ENCODE measurements at regions not wholly inside any gene's neighbourhood (a gene's known extent, or its start where the extent isn't known, plus 50 kb on each side); places are given as distances from the start of the nearest gene placed in this dataset.

GRCh38 chr13:39862900-39863299 lies 207.4 kb downstream of the COG6 start (continued):
- TF ChIP-seq PCBP2 (IDR thresholded peaks at IDR 0.05; ENCODE audit: low read depth, low read length, poor library complexity, severe bottlenecking) = no peak
- no peak for TF ChIP-seq MTA2 (IDR thresholded peaks at IDR 0.05; ENCODE audit: low read depth)

GRCh38 chr13:39864221-39864620 lies 208.8 kb downstream of the COG6 start:
- WGBS (ENCODE audit: insufficient coverage, low coverage, missing lambda C conversion rate) = 0% methylated on average over 4 of the region's 5 CpGs

More at GRCh38 chr13:39864221-39864620, 208.8 kb downstream of the COG6 start:
- in situ Hi-C loops (cut with MboI) = no loop called here
- no peak overlapping the region for H3K4me2 ChIP-seq (ENCODE audit: insufficient read depth, low read length)
- POLR2A ChIA-PET = no interaction called here
- H3K27ac ChIP-seq (ENCODE audit: extremely low read depth, low read depth, low read length) = no peak overlapping the region
- intact Hi-C loops (cut with micrococcal nuclease) = no loop called here
- no peaks in the 10 kb centered on the region for H3K36me3 ChIP-seq (ENCODE audit: control insufficient read depth, insufficient read depth, low read length)
- FAIRE-seq (no peak), ATAC-seq (no peak), DNase-seq (ENCODE audit: extremely low read depth in 1 of 4, low spot score in 3 of 4) (no peak)
- CTCF ChIA-PET (ENCODE audit: low intra/inter-chr PET ratio) = no interaction called here
- TF ChIP-seq MAZ (CRISPR knock-in tag; conservative IDR thresholded peaks at IDR 0.05 in 1 of 2, IDR thresholded peaks at IDR 0.05 in 1 of 2) (no peak), BACH1 (tag; IDR thresholded peaks at IDR 0.05) (no peak), SIN3B (IDR thresholded peaks at IDR 0.05; ENCODE audit: low read depth) (no peak), ZNF232 (CRISPR knock-in tag; IDR thresholded peaks at IDR 0.05) (no peak), KAT2B (IDR thresholded peaks at IDR 0.05; ENCODE audit: low read depth, low read length) (no peak), CBFA2T3 (IDR thresholded peaks at IDR 0.05) (no peak), GTF2F1 (IDR thresholded peaks at IDR 0.05; ENCODE audit: low read depth, low read length) (no peak), GTF2E2 (tag; IDR thresholded peaks at IDR 0.05) (no peak), RBM22 (IDR thresholded peaks at IDR 0.05; ENCODE audit: low read depth, low read length, poor library complexity, severe bottlenecking) (no peak), OTX1 (CRISPR knock-in tag; IDR thresholded peaks at IDR 0.05) (no peak), SIX5 (IDR thresholded peaks at IDR 0.05; ENCODE audit: borderline replicate concordance in 1 of 2, insufficient read depth in 1 of 2, low read depth in 1 of 2, low read length in 2 of 2) (no peak), TGIF2 (CRISPR knock-in tag; IDR thresholded peaks at IDR 0.05) (no peak), ARID3B (CRISPR knock-in tag; IDR thresholded peaks at IDR 0.05; ENCODE audit: borderline replicate concordance) (no peak)
- TF ChIP-seq, protein P1, sequence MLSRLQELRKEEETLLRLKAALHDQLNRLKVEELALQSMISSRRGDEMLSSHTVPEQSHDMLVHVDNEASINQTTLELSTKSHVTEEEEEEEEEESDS (CRISPR knock-in tag; IDR thresholded peaks at IDR 0.05) = no peak
- no peaks in the 10 kb centered on the region for H3K4me1 ChIP-seq (replicated peaks in 1 of 2; ENCODE audit: control insufficient read depth in 2 of 2, insufficient read depth in 2 of 2, low read length in 2 of 2)
- no peak overlapping the region for H2AFZ ChIP-seq (ENCODE audit: low read depth, low read length)
- H4K20me1 ChIP-seq (replicated peaks; ENCODE audit: control insufficient read depth, insufficient read depth, low read length) = no peaks in the 10 kb centered on the region
- no peaks in the 10 kb centered on the region for H3K27me3 ChIP-seq (ENCODE audit: control insufficient read depth in 2 of 2, insufficient read depth in 2 of 2, low read length in 2 of 2)
- H3K4me3 ChIP-seq = no peak overlapping the region
- BruUV-seq (replicated peaks) = no TSS peak
- no peaks in the 10 kb centered on the region for H3K9me3 ChIP-seq (replicated peaks; ENCODE audit: control insufficient read depth, insufficient read depth, low read depth, low read length)
- H3K9ac ChIP-seq (ENCODE audit: insufficient read depth in 1 of 2, low read depth in 2 of 2, low read length in 2 of 2) = no peak overlapping the region
- H3K79me2 ChIP-seq (ENCODE audit: control insufficient read depth, insufficient read depth, low read length) = no peaks in the 10 kb centered on the region
- H3K9me1 ChIP-seq (ENCODE audit: control insufficient read depth, insufficient read depth, low read length) = no peaks in the 10 kb centered on the region
